SK-MEL-5 (cell line): ENCODE measurements at regions not wholly inside any gene's neighbourhood (a gene's known extent, or its start where the extent isn't known, plus 50 kb on each side); places are given as distances from the start of the nearest gene placed in this dataset.
A peak's percentile ranks its signal among the peaks of the same experiment; 100 is the strongest.

Experiments used
- DNase-seq: peaks from one replicate; pipeline ENCODE4 v3.0.0-alpha.2; 2016; ENCODE audit warnings: low read depth, low spot score
- in situ Hi-C: cut with HindIII; loops from 2 replicates; pipeline ENCODE4 v1.10.0; 2016; ENCODE audit warnings: low sequenced_read_pairs, high pct_unique_total_duplicates, low pct_unique_long_range_greater_than_20kb

GRCh38 chr5:14962604-14963003, 91.0 kb upstream of the ANKH start:
- DNase-seq, result no peak
- in situ Hi-C loops, result no loop called here

GRCh38 chr5:14960120-14960462, 88.5 kb upstream of the ANKH start:
- no peak for DNase-seq
- in situ Hi-C loops, result no loop called here

GRCh38 chr5:14959399-14960119, 88.0 kb upstream of the ANKH start:
- in situ Hi-C loops, result loop anchor here (5.0 kb wide), 1 partner anchor 43 kb away; no protein-coding TSS in a partner anchor
- no peak for DNase-seq

- in situ Hi-C loops, result loop anchor here (5.0 kb wide), 1 partner anchor 44 kb away; no protein-coding TSS in a partner anchor
- no peak for DNase-seq
Measured at GRCh38 chr5:14958188-14958587, 86.6 kb upstream of the ANKH start.

- no peak for DNase-seq
- in situ Hi-C loops, result loop anchor here (5.0 kb wide), 1 partner anchor 46 kb away; no protein-coding TSS in a partner anchor
Measured at GRCh38 chr5:14956423-14957046, 85.0 kb upstream of the ANKH start.

- no peak for DNase-seq
- in situ Hi-C loops, result loop anchor here (5.0 kb wide), 1 partner anchor 48 kb away; no protein-coding TSS in a partner anchor
Measured at GRCh38 chr5:14954616-14955343, 83.2 kb upstream of the ANKH start.

GRCh38 chr5:14954216-14954615, 82.6 kb upstream of the ANKH start:
- in situ Hi-C loops, result no loop called here

GRCh38 chr5:14953075-14953607, 81.6 kb upstream of the ANKH start:
- DNase-seq, result no peak
- in situ Hi-C loops, result no loop called here

More at GRCh38 chr5:14954216-14954615, 82.6 kb upstream of the ANKH start:
- no peak for DNase-seq

- in situ Hi-C loops, result no loop called here
- DNase-seq, result no peak
Measured at GRCh38 chr5:14948383-14948782, 76.8 kb upstream of the ANKH start.

GRCh38 chr5:14946815-14947620, 75.4 kb upstream of the ANKH start:
- in situ Hi-C loops, result no loop called here
- DNase-seq, result peak; percentile 90

GRCh38 chr5:14945450-14945849, 73.9 kb upstream of the ANKH start:
- in situ Hi-C loops, result no loop called here
- DNase-seq, result no peak

- DNase-seq, result no peak
Measured at GRCh38 chr5:14944996-14945395, 73.4 kb upstream of the ANKH start.

GRCh38 chr5:14944350-14944739, 72.8 kb upstream of the ANKH start:
- in situ Hi-C loops, result no loop called here
- DNase-seq, result no peak

More at GRCh38 chr5:14944996-14945395, 73.4 kb upstream of the ANKH start:
- in situ Hi-C loops, result no loop called here

GRCh38 chr5:14942212-14942611, 70.6 kb upstream of the ANKH start:
- no peak for DNase-seq
- in situ Hi-C loops, result no loop called here

- in situ Hi-C loops, result no loop called here
- peak; percentile 60 for DNase-seq
Measured at GRCh38 chr5:14937254-14937653, 65.7 kb upstream of the ANKH start.

GRCh38 chr5:14936588-14936987, 65.0 kb upstream of the ANKH start:
- no peak for DNase-seq
- in situ Hi-C loops, result no loop called here

- no peak for DNase-seq
- in situ Hi-C loops, result no loop called here
Measured at GRCh38 chr5:14935341-14935740, 63.8 kb upstream of the ANKH start.
